ENCODE measurements at regions not wholly inside any gene's neighbourhood (a gene's known extent, or its start where the extent isn't known, plus 50 kb on each side); places are given as distances from the start of the nearest gene placed in this dataset.

GRCh38 chr7:94272821-94273583 is 121.7 kb upstream of the COL1A2 start:
- TF ChIP-seq, protein P1, sequence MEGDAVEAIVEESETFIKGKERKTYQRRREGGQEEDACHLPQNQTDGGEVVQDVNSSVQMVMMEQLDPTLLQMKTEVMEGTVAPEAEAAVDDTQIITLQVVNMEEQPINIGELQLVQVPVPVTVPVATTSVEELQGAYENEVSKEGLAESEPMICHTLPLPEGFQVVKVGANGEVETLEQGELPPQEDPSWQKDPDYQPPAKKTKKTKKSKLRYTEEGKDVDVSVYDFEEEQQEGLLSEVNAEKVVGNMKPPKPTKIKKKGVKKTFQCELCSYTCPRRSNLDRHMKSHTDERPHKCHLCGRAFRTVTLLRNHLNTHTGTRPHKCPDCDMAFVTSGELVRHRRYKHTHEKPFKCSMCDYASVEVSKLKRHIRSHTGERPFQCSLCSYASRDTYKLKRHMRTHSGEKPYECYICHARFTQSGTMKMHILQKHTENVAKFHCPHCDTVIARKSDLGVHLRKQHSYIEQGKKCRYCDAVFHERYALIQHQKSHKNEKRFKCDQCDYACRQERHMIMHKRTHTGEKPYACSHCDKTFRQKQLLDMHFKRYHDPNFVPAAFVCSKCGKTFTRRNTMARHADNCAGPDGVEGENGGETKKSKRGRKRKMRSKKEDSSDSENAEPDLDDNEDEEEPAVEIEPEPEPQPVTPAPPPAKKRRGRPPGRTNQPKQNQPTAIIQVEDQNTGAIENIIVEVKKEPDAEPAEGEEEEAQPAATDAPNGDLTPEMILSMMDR (IDR thresholded peaks at IDR 0.05): no peak
- ATAC-seq (ENCODE audit: low FRiP score) (no peak), DNase-seq (ENCODE audit: low spot score) (no peak)

GRCh38 chr7:94274828-94275227 is 119.9 kb upstream of the COL1A2 start:
- ATAC-seq (ENCODE audit: low FRiP score): no peak
- DNase-seq (ENCODE audit: low spot score): no peak
- TF ChIP-seq, protein P1 (IDR thresholded peaks at IDR 0.05): no peak

DNA sequence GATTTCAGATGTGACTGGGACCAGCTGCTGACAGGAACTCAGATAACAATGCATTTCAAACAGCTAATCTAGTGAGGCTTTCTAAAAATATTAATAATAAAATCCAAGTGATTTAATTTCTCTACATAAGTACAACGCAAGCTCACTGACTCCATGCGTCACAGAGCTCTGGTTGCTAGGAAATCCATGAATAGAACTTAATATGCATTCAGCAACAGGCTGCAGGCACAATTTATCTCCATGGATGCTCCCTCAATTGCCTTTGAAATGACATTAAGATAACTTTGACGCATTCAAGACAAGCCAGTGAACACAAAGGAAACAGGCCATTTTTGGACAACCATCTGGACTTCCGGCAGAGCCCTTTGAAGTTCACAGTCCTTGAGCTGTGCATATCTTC is 118.7 kb upstream of the COL1A2 start:
- no peak for DNase-seq (ENCODE audit: low spot score)
- no peak for ATAC-seq (ENCODE audit: low FRiP score)
- TF ChIP-seq, protein P1 (IDR thresholded peaks at IDR 0.05): no peak

DNA sequence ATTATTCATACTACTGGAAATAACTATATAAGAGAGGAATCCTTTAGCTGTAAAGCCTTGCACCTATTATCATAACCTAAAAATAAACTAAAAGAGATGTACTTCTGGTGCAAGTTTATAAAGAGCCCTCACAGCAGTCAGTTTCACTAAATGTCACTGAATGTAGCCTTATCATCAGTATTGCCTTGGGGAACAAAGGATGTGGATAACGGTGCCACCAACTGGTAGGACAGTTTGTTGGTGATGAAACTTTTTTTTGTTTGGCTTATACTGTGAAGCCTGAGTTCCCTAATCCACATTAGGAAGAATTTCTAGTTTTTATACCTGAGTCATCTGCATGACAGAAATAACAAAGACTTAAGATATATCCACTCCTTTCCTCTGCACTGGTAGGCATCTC is 117.9 kb upstream of the COL1A2 start:
- no peak for ATAC-seq (ENCODE audit: low FRiP score)
- no peak for DNase-seq (ENCODE audit: low spot score)
- TF ChIP-seq, protein P1 (IDR thresholded peaks at IDR 0.05): no peak

GRCh38 chr7:94277236-94277635 is 117.5 kb upstream of the COL1A2 start:
- TF ChIP-seq, protein P1 (IDR thresholded peaks at IDR 0.05): no peak
- DNase-seq (ENCODE audit: low spot score) (no peak), ATAC-seq (ENCODE audit: low FRiP score) (no peak)

DNA sequence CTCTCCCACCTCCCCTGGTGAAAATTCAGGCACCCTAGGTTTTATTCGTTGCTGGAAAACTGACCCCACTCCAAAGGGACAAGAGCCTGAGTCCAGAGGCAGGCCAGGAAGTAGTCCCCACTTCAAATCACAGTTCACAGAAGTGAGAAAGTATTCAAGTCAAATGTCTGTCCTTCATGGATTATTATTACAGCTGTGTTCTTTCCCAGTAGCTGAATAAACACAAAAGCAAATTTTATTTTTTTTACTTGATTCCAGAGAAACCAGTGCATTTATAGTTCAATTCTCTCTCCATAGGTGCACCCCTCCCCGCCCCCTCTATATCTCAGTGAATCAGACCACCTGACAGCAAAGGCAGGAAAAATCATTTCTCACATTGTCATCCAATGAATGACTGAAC is 113.8 kb upstream of the COL1A2 start:
- TF ChIP-seq, protein P1 (IDR thresholded peaks at IDR 0.05): no peak
- ATAC-seq (ENCODE audit: low FRiP score) (no peak), DNase-seq (ENCODE audit: low spot score) (no peak)

GRCh38 chr7:94284104-94284503 is 110.6 kb upstream of the COL1A2 start:
- DNase-seq (ENCODE audit: low spot score): no peak
- no peak for ATAC-seq (ENCODE audit: low FRiP score)
- TF ChIP-seq, protein P1 (IDR thresholded peaks at IDR 0.05): no peak

All from omental fat pad (tissue), 3 donors.